Left lung (tissue), 4 donors: ENCODE measurements at regions not wholly inside any gene's neighbourhood (a gene's known extent, or its start where the extent isn't known, plus 50 kb on each side); places are given as distances from the start of the nearest gene placed in this dataset.

ENCODE experiments used
- ATAC-seq: fragments of 200-7000 bp; cut with Tn5 transposase; one replicate; pipeline ENCODE4 v1.9.1; 2020; ENCODE audit warnings: moderate library complexity
- DNase-seq, 4 donors: peaks; one replicate each; pipeline ENCODE4 v3.0.0-alpha.2; 2013 to 2020
- H3K27ac ChIP-seq, 2 donors: fragments of 200-600 bp; sonication (generic) in 1 of 2; one replicate each; pipeline versions ENCODE4 v1.5.0 to v1.8.0; 2020 to 2021
- H3K27me3 ChIP-seq, 2 donors: fragments of 200-600 bp; sonication (generic) in 1 of 2; one replicate each; pipeline versions ENCODE4 v1.5.0 to v1.8.0; 2020 to 2021
- H3K36me3 ChIP-seq, 2 donors: fragments of 200-600 bp; sonication (generic) in 1 of 2; one replicate each; pipeline versions ENCODE4 v1.5.0 to v1.8.0; 2020 to 2021
- H3K4me1 ChIP-seq, 2 donors: fragments of 200-600 bp; one replicate each; pipeline ENCODE4 v1.8.0; 2021
- H3K4me3 ChIP-seq, 2 donors: fragments of 200-600 bp; sonication (generic) in 1 of 2; one replicate each; pipeline versions ENCODE4 v1.5.0 to v1.8.0; 2020 to 2021; ENCODE audit warnings: mild to moderate bottlenecking in 1 of 2
- H3K9me3 ChIP-seq, 2 donors: fragments of 200-600 bp; sonication (generic) in 1 of 2; one replicate each; pipeline versions ENCODE4 v1.5.0 to v1.8.0; 2020 to 2021
- intact Hi-C, 2 donors: fragments of 100-400 bp; cut with DNase I; formaldehyde crosslinking; loops; one replicate each; pipeline versions ENCODE4 v1.11.2 to v1.14.2; 2022
- TF ChIP-seq, protein P1 (sequence below), 2 donors: fragments of 200-600 bp; sonication (generic) in 1 of 2; IDR thresholded peaks; one replicate each; pipeline versions ENCODE4 v1.5.0 to v1.8.0; 2021; ENCODE audit warnings: antibody characterized with exemption in 2 of 2
- donor health status: DM: no; HTN: yes; CAD: no.
- donor health status: DM: no; HTN: no; CAD: no.

DNA sequence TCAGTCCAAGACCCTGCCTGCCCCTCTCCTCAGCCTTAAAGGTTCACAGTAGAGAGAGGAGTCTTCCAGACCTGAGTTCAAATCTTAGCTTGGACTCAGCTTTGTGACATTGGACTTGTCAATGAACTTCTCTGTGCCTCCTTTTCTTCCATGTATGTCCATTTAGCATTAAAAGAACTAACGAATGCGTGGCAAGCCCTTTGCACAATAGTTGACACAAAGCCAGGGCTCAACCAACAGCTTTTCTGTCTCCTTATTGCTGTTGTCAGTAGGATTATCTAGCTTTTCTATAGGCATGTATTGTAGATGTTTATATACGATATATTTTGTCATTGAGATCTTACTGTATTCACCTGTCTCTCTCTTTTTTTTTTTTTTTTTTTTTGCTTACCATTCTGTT, 450.8 kb downstream of the PTPRU start:
- no peak overlapping the region for H3K27ac ChIP-seq
- H3K4me3 ChIP-seq, result no peak overlapping the region
- no peaks in the 10 kb centered on the region for H3K4me1 ChIP-seq
- H3K9me3 ChIP-seq, result no peaks in the 10 kb centered on the region
- TF ChIP-seq, protein P1, sequence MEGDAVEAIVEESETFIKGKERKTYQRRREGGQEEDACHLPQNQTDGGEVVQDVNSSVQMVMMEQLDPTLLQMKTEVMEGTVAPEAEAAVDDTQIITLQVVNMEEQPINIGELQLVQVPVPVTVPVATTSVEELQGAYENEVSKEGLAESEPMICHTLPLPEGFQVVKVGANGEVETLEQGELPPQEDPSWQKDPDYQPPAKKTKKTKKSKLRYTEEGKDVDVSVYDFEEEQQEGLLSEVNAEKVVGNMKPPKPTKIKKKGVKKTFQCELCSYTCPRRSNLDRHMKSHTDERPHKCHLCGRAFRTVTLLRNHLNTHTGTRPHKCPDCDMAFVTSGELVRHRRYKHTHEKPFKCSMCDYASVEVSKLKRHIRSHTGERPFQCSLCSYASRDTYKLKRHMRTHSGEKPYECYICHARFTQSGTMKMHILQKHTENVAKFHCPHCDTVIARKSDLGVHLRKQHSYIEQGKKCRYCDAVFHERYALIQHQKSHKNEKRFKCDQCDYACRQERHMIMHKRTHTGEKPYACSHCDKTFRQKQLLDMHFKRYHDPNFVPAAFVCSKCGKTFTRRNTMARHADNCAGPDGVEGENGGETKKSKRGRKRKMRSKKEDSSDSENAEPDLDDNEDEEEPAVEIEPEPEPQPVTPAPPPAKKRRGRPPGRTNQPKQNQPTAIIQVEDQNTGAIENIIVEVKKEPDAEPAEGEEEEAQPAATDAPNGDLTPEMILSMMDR (IDR thresholded peaks at IDR 0.05), result no peak
- H3K36me3 ChIP-seq, result no peaks in the 10 kb centered on the region
- intact Hi-C loops, result no loop called here
- ATAC-seq (no peak), DNase-seq (no peak)
- H3K27me3 ChIP-seq, result peaks cover 0 to 62% of the 10 kb centered on the region in 2 donors

DNA sequence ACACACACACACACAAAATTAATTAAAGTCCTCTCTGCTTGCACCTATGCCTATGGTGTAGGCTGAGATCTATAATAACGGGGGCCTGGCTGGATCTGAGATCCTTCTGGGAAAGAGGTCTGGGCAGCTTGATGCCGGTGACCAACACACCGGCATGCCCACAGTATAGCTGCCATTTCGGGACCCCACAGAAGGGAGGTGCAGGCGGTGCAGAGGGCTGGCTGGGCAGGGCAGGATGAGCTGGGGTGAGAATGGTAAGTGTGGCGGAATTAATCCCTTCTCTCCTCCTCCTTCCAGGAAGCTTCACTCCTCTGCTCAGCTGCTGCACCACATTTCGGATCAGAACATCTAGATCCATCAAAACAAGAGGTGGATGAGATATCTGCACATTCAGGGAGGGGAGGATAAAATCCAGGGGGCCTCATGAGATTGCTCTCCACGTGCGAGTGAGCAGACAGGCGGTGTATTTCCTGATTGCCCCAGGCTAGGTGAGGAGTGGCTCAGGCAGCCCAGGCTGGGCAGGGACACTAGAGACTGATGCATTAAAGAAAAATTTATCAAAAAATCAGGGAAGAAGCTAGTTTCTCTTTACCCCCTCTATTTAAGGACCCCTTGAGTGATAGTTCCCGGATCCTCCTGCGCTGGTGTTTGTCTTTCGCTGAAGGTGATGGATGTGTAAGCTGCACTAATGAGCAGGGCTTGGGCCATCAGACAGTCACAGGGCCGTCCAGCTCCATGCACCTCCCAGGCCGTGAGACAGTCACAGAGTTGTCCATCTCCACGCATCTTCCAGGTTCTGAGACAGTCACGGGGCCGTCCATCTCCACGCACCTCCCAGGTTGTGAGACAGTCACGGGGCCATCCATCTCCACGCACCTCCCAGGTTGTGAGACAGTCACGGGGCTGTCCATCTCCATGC, 449.9 kb downstream of the PTPRU start:
- intact Hi-C loops, result no loop called here
- no peaks in the 10 kb centered on the region for H3K36me3 ChIP-seq
- H3K9me3 ChIP-seq, result no peaks in the 10 kb centered on the region
- H3K4me1 ChIP-seq, result no peaks in the 10 kb centered on the region
- H3K4me3 ChIP-seq, result no peak overlapping the region
- ATAC-seq, result no peak
- no peak for DNase-seq
- TF ChIP-seq, protein P1 (IDR thresholded peaks at IDR 0.05), result no peak
- H3K27me3 ChIP-seq, result peaks cover 0 to 61% of the 10 kb centered on the region in 2 donors
- no peak overlapping the region for H3K27ac ChIP-seq

DNA sequence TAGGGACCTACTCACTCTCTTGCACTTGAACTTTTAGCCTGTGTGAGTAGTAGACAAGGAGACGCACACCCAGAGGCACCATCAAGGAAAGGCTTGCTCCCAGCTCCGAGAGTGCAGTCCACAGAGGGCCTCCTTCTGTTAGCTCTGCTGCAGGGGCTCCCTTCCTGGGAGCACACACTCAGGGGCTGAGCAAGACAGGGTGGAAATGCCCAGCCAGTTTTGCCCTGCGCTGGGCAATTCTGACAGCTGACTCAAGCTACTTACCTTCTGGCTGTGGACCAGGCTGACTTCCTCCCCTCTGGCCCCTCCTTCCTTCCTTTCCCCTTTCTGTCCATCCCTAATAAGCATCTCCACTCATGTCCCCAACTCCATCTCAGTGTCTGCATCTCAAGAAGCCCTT, 449.1 kb downstream of the PTPRU start:
- no peak overlapping the region for H3K4me3 ChIP-seq
- intact Hi-C loops, result no loop called here
- H3K4me1 ChIP-seq, result no peaks in the 10 kb centered on the region
- DNase-seq, result no peak
- TF ChIP-seq, protein P1 (IDR thresholded peaks at IDR 0.05), result no peak
- no peaks in the 10 kb centered on the region for H3K9me3 ChIP-seq
- no peak for ATAC-seq
- peaks cover 0 to 52% of the 10 kb centered on the region in 2 donors for H3K27me3 ChIP-seq
- H3K36me3 ChIP-seq, result no peaks in the 10 kb centered on the region
- no peak overlapping the region for H3K27ac ChIP-seq

DNA sequence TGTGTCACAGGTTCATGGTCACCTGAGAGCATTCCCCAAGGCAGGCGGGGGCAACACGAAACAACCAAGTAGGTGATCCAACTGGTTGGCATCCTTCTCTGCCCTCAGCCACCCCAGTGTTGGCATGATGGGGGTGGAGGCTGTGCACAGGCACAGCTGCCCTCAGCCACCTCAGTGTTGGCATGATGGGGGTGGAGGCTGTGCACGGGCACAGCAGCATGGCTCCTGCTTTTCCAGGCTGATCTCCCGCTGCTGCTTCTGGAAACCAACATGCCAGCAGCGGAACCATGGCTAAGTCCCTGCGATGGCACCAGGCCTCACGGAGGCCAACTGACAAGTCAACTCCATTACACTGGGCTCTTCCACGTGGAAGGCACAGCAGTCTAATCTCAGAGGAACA, 447.8 kb downstream of the PTPRU start:
- DNase-seq (no peak), ATAC-seq (no peak)
- no peak overlapping the region for H3K27ac ChIP-seq
- intact Hi-C loops, result no loop called here
- no peak overlapping the region for H3K4me3 ChIP-seq
- H3K27me3 ChIP-seq, result peaks cover 0 to 45% of the 10 kb centered on the region in 2 donors
- no peaks in the 10 kb centered on the region for H3K9me3 ChIP-seq
- H3K36me3 ChIP-seq, result no peaks in the 10 kb centered on the region
- no peaks in the 10 kb centered on the region for H3K4me1 ChIP-seq
- TF ChIP-seq, protein P1 (IDR thresholded peaks at IDR 0.05), result no peak

DNA sequence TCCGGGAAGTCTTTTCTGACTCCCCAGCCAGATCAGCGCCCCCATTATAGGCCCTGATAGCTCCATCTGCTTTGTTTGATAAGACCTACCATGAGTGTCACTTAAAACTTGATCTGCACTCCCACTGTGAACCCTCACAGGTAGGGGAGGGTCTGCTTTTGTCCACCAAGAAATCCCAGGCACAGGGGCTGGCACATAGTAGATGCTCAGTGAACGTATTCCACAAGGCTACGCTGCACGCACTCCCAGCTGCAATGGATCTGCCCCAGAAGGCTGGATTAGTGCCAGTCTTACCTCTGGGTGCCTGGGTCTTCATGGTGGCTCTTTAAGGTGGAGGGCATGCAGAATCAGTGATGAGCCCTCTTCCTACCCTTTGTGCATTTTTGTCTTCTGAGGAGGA, 447.1 kb downstream of the PTPRU start:
- TF ChIP-seq, protein P1 (IDR thresholded peaks at IDR 0.05), result no peak
- no peaks in the 10 kb centered on the region for H3K4me1 ChIP-seq
- H3K27me3 ChIP-seq, result peaks cover 0 to 38% of the 10 kb centered on the region in 2 donors
- no peak overlapping the region for H3K27ac ChIP-seq
- intact Hi-C loops, result no loop called here
- no peaks in the 10 kb centered on the region for H3K9me3 ChIP-seq
- no peak for DNase-seq
- no peak for ATAC-seq
- H3K36me3 ChIP-seq, result no peaks in the 10 kb centered on the region
- no peak overlapping the region for H3K4me3 ChIP-seq
